ENCODE measurements at regions not wholly inside any gene's neighbourhood (a gene's known extent, or its start where the extent isn't known, plus 50 kb on each side); places are given as distances from the start of the nearest gene placed in this dataset.

GRCh38 chrX:1941321-1941720 is 326.5 kb downstream of the ASMT start:
- Histone ChIP-seq H3K36me3 (no peaks in the 10 kb centered on the region), H3K27ac (no peak overlapping the region), H3K27me3 (ENCODE audit: low read depth) (no peaks in the 10 kb centered on the region), H3K4me3 (no peak overlapping the region), H3K9me3 (no peaks in the 10 kb centered on the region), H3K4me1 (no peaks in the 10 kb centered on the region)
- ATAC-seq (no peak), DNase-seq (no peak)
- TF ChIP-seq CTCF (IDR thresholded peaks at IDR 0.05): no peak
- intact Hi-C loops (cut with DNase I): no loop called here

- DNase-seq (no peak), ATAC-seq (no peak)
- Histone ChIP-seq H3K4me3 (no peak overlapping the region), H3K36me3 (no peaks in the 10 kb centered on the region), H3K27me3 (ENCODE audit: low read depth) (no peaks in the 10 kb centered on the region), H3K9me3 (no peaks in the 10 kb centered on the region), H3K4me1 (no peaks in the 10 kb centered on the region), H3K27ac (no peak overlapping the region)
- intact Hi-C loops (cut with DNase I): no loop called here
- no peak for TF ChIP-seq CTCF (IDR thresholded peaks at IDR 0.05)
Observed at GRCh38 chrX:1945879-1946278, 331.0 kb downstream of the ASMT start.

DNA sequence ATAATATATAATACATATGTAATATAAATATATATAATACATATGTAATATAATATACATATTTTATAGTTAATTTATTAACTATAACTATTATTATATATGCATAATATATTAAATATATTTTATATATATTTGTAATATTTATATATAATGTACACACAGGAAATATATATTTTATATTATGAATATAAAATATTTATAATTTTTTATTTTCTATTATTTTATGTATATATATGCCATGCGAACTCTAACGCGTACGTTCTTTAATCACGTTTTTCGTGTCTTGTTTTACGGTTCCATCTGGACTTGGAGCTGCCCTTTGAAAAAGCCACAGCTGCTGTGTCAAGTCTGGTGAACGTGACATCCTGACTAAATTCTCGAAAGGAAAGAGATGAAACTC is 332.1 kb downstream of the ASMT start:
- no peak for DNase-seq
- intact Hi-C loops (cut with DNase I): no loop called here

More for the DNA sequence above, 332.1 kb downstream of the ASMT start:
- no peak overlapping the region for H3K4me3 ChIP-seq
- H3K4me1 ChIP-seq: no peaks in the 10 kb centered on the region
- TF ChIP-seq CTCF (IDR thresholded peaks at IDR 0.05): no peak
- no peaks in the 10 kb centered on the region for H3K36me3 ChIP-seq
- no peak overlapping the region for H3K27ac ChIP-seq
- no peaks in the 10 kb centered on the region for H3K9me3 ChIP-seq
- H3K27me3 ChIP-seq (ENCODE audit: low read depth): no peaks in the 10 kb centered on the region
- no peak for ATAC-seq

All from lower lobe of right lung (tissue), 2 donors.